Renal cortical epithelial cell (primary cell): ENCODE measurements at regions not wholly inside any gene's neighbourhood (a gene's known extent, or its start where the extent isn't known, plus 50 kb on each side); places are given as distances from the start of the nearest gene placed in this dataset.

Experiments
- DNase-seq: peaks from one replicate; pipeline ENCODE4 v3.0.0-alpha.2; 2011; ENCODE audit warnings: low read depth

- DNase-seq, result peak; percentile 19
Observed at GRCh38 chr6:23013776-23014175, 444.4 kb downstream of the HDGFL1 start.

- DNase-seq, result no peak
Observed at GRCh38 chr6:23016696-23017095, 447.3 kb downstream of the HDGFL1 start.

GRCh38 chr6:23021487-23021886 is 452.1 kb downstream of the HDGFL1 start:
- DNase-seq, result no peak

GRCh38 chr6:23027281-23027680 is 457.9 kb downstream of the HDGFL1 start:
- DNase-seq, result no peak

GRCh38 chr6:23031986-23032385 is 462.6 kb downstream of the HDGFL1 start:
- DNase-seq, result no peak

GRCh38 chr6:23034926-23035325 is 465.6 kb downstream of the HDGFL1 start:
- DNase-seq, result no peak

- peak; percentile 9 for DNase-seq
Observed at GRCh38 chr6:23036406-23036983, 467.1 kb downstream of the HDGFL1 start.

- DNase-seq, result no peak
Observed at GRCh38 chr6:23040899-23041298, 471.5 kb downstream of the HDGFL1 start.

- no peak for DNase-seq
Observed at GRCh38 chr6:23045280-23045679, 475.9 kb downstream of the HDGFL1 start.

GRCh38 chr6:23055523-23055922 is 486.2 kb downstream of the HDGFL1 start:
- no peak for DNase-seq

- DNase-seq, result no peak
Observed at GRCh38 chr6:23073821-23074220, 504.5 kb downstream of the HDGFL1 start.

GRCh38 chr6:23077772-23078171 is 508.4 kb downstream of the HDGFL1 start:
- no peak for DNase-seq

GRCh38 chr6:23081701-23082100 is 512.3 kb downstream of the HDGFL1 start:
- no peak for DNase-seq

- no peak for DNase-seq
Observed at GRCh38 chr6:23086100-23086499, 516.7 kb downstream of the HDGFL1 start.

- no peak for DNase-seq
Observed at GRCh38 chr6:23087471-23087870, 518.1 kb downstream of the HDGFL1 start.

- no peak for DNase-seq
Observed at GRCh38 chr6:23088761-23089160, 519.4 kb downstream of the HDGFL1 start.

GRCh38 chr6:23089981-23090380 is 520.6 kb downstream of the HDGFL1 start:
- no peak for DNase-seq

GRCh38 chr6:23091795-23092194 is 522.4 kb downstream of the HDGFL1 start:
- DNase-seq, result no peak

- no peak for DNase-seq
Observed at GRCh38 chr6:23096876-23097275, 527.5 kb downstream of the HDGFL1 start.

GRCh38 chr6:23097566-23097965 is 528.2 kb downstream of the HDGFL1 start:
- DNase-seq, result no peak

GRCh38 chr6:23106951-23107350 is 537.6 kb downstream of the HDGFL1 start:
- peak; percentile 28 for DNase-seq

- no peak for DNase-seq
Observed at GRCh38 chr6:23111984-23112383, 542.6 kb downstream of the HDGFL1 start.

- DNase-seq, result no peak
Observed at GRCh38 chr6:23114812-23115504, 545.6 kb downstream of the HDGFL1 start.

- DNase-seq, result peak; percentile 56
Observed at GRCh38 chr6:23137611-23138010, 568.2 kb downstream of the HDGFL1 start.
